Hematopoietic multipotent progenitor cell treated with erythropoietin and hydrocortisone succinate and interleukin-3 and kit ligand, for 15 days (in vitro differentiated cells): ENCODE measurements at regions not wholly inside any gene's neighbourhood (a gene's known extent, or its start where the extent isn't known, plus 50 kb on each side); places are given as distances from the start of the nearest gene placed in this dataset.

Experiments
- DNase-seq: peaks from one replicate; pipeline ENCODE4 v3.0.0-alpha.2; 2015; ENCODE audit warnings: low spot score

- no peak for DNase-seq
Measured at GRCh38 chr3:83514130-83514914, 1444.5 kb upstream of the CADM2 start.

GRCh38 chr3:83515123-83515522 lies 1443.7 kb upstream of the CADM2 start:
- DNase-seq: no peak

GRCh38 chr3:83523470-83524073 lies 1435.2 kb upstream of the CADM2 start:
- no peak for DNase-seq

- DNase-seq: no peak
Measured at GRCh38 chr3:83524901-83525300, 1433.9 kb upstream of the CADM2 start.

- DNase-seq: no peak
Measured at GRCh38 chr3:83559082-83559481, 1399.7 kb upstream of the CADM2 start.

- DNase-seq: no peak
Measured at GRCh38 chr3:83567935-83568334, 1390.9 kb upstream of the CADM2 start.

- no peak for DNase-seq
Measured at GRCh38 chr3:83581546-83581945, 1377.2 kb upstream of the CADM2 start.

- DNase-seq: no peak
Measured at GRCh38 chr3:83601704-83602103, 1357.1 kb upstream of the CADM2 start.

- no peak for DNase-seq
Measured at GRCh38 chr3:83622526-83622925, 1336.3 kb upstream of the CADM2 start.

GRCh38 chr3:83625261-83625660 lies 1333.5 kb upstream of the CADM2 start:
- DNase-seq: no peak

- DNase-seq: no peak
Measured at GRCh38 chr3:83628471-83628870, 1330.3 kb upstream of the CADM2 start.

GRCh38 chr3:83632526-83632925 lies 1326.3 kb upstream of the CADM2 start:
- no peak for DNase-seq

GRCh38 chr3:83633758-83634157 lies 1325.0 kb upstream of the CADM2 start:
- DNase-seq: no peak

- DNase-seq: no peak
Measured at GRCh38 chr3:83649692-83650091, 1309.1 kb upstream of the CADM2 start.

- DNase-seq: no peak
Measured at GRCh38 chr3:83655083-83655482, 1303.7 kb upstream of the CADM2 start.

- no peak for DNase-seq
Measured at GRCh38 chr3:83662381-83662960, 1296.3 kb upstream of the CADM2 start.

- DNase-seq: no peak
Measured at GRCh38 chr3:83670416-83670815, 1288.4 kb upstream of the CADM2 start.

- no peak for DNase-seq
Measured at GRCh38 chr3:83683937-83684598, 1274.7 kb upstream of the CADM2 start.

GRCh38 chr3:83706669-83707068 lies 1252.1 kb upstream of the CADM2 start:
- DNase-seq: no peak

GRCh38 chr3:83715307-83715706 lies 1243.5 kb upstream of the CADM2 start:
- no peak for DNase-seq

GRCh38 chr3:83729576-83729975 lies 1229.2 kb upstream of the CADM2 start:
- DNase-seq: no peak

- DNase-seq: no peak
Measured at GRCh38 chr3:83734656-83735055, 1224.1 kb upstream of the CADM2 start.

GRCh38 chr3:83738202-83738601 lies 1220.6 kb upstream of the CADM2 start:
- DNase-seq: no peak
